AG04449 (cell line): ENCODE measurements at regions not wholly inside any gene's neighbourhood (a gene's known extent, or its start where the extent isn't known, plus 50 kb on each side); places are given as distances from the start of the nearest gene placed in this dataset.

Source experiments
- CTCF ChIA-PET: fragments of 350-600 bp; formaldehyde crosslinking; extraction: SDS; loops from one replicate; lab custom pipeline; 2021; ENCODE audit warnings: antibody characterized with exemption; lab: Yijun Ruan, JAX
- POLR2A ChIA-PET: fragments of 400-600, 350-600 bp; formaldehyde crosslinking; extraction: SDS; loops from one replicate; lab custom pipeline; 2020; ENCODE audit warnings: antibody characterized with exemption, inconsistent platforms; lab: Yijun Ruan, JAX
- DNase-seq: peaks from one replicate; pipeline ENCODE4 v3.0.0-alpha.2; 2010; ENCODE audit warnings: low read depth, low spot score
- H3K4me3 ChIP-seq: 2 replicates; pipeline ENCODE4 v1.5.1; 2011; ENCODE audit warnings: low read depth, mild to moderate bottlenecking, control low read depth, low read length
- TF ChIP-seq, protein P1 (sequence below): IDR thresholded peaks from one replicate; pipeline ENCODE4 v1.5.1; 2011; ENCODE audit warnings: mild to moderate bottlenecking, moderate library complexity, low read length, control low read depth, inconsistent platforms; ENCODE audit not compliant: insufficient read depth; ENCODE audit errors: missing control alignments

DNA sequence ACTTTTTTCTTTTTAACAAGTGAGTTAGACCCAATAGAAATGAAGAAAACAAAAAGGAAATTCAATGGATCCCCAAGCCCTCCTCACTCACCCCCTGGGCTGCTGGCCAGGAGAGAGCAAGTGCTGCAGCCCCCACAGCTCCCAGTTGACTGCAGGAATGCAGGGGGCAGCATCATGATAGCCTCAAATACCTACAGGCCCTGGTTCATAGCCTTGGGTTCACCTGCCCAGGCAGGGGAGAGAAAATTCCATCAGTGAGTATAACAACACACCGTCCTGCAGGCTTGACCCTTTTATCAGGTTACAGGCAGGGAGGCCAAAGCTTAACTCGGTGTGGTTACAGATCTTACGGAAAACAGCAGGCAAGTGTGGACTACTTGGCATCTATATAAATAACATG lies 76.3 kb downstream of the PHLDA1 start:
- ChIA-PET CTCF (interaction anchor here (0.8 to 1.0 kb wide), 2 partner anchors 21 to 77 kb away, joined by 3 read pairs; no protein-coding TSS in a partner anchor), POLR2A (no interaction called here)
- TF ChIP-seq, protein P1, sequence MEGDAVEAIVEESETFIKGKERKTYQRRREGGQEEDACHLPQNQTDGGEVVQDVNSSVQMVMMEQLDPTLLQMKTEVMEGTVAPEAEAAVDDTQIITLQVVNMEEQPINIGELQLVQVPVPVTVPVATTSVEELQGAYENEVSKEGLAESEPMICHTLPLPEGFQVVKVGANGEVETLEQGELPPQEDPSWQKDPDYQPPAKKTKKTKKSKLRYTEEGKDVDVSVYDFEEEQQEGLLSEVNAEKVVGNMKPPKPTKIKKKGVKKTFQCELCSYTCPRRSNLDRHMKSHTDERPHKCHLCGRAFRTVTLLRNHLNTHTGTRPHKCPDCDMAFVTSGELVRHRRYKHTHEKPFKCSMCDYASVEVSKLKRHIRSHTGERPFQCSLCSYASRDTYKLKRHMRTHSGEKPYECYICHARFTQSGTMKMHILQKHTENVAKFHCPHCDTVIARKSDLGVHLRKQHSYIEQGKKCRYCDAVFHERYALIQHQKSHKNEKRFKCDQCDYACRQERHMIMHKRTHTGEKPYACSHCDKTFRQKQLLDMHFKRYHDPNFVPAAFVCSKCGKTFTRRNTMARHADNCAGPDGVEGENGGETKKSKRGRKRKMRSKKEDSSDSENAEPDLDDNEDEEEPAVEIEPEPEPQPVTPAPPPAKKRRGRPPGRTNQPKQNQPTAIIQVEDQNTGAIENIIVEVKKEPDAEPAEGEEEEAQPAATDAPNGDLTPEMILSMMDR = no peak
- DNase-seq = no peak
- no peak overlapping the region for H3K4me3 ChIP-seq

DNA sequence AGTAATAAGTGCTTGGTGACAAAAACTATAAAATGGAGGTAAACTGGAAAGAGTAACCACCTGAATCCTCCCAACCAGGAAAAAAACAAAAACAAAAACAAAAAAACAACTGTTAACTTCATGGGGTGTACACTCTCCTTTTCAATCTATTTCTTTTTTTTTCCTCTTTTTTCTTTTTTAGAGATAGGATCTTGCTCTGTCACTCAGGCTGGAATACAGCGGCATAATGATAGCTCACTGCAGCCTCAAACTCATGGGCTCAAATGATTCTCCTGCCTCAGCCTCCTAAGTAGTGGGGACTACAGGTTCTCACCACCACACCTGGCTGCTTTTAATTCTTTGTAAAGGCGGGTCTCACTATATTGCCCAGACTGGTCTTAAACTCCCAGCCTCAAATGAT lies 76.8 kb downstream of the PHLDA1 start:
- ChIA-PET CTCF (interaction anchor here (0.8 to 1.0 kb wide), 2 partner anchors 21 to 78 kb away, joined by 3 read pairs; no protein-coding TSS in a partner anchor), POLR2A (no interaction called here)
- TF ChIP-seq, protein P1 = no peak

DNA sequence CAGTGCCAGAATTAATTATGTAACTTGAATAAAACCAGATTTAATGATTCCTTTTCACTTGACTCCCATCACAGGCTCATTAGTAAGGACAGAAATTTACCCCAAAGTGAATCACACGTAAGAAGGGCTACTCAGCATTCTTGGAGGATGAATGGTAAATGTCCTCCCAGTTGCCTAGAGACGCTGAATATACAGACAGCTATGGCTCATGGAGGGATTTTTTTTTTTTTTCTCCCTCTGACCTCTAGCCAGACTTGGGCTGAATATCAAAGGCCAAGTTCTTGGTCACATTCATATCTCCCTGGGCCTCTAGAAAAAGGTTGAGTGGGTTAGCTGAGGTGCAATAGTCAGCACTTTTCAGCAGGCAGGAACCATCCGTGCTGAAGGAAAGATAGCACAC lies 77.5 kb downstream of the PHLDA1 start:
- TF ChIP-seq, protein P1 = no peak
- peak; percentile 94 for DNase-seq
- H3K4me3 ChIP-seq = no peak overlapping the region
- ChIA-PET POLR2A (interaction anchor here (0.9 kb wide), 1 partner anchor 77 kb away, joined by 3 read pairs; the partner anchor contains the start of gene PHLDA1), CTCF (no interaction called here)

More for the DNA sequence above, 76.8 kb downstream of the PHLDA1 start:
- no peak overlapping the region for H3K4me3 ChIP-seq
- DNase-seq = no peak

DNA sequence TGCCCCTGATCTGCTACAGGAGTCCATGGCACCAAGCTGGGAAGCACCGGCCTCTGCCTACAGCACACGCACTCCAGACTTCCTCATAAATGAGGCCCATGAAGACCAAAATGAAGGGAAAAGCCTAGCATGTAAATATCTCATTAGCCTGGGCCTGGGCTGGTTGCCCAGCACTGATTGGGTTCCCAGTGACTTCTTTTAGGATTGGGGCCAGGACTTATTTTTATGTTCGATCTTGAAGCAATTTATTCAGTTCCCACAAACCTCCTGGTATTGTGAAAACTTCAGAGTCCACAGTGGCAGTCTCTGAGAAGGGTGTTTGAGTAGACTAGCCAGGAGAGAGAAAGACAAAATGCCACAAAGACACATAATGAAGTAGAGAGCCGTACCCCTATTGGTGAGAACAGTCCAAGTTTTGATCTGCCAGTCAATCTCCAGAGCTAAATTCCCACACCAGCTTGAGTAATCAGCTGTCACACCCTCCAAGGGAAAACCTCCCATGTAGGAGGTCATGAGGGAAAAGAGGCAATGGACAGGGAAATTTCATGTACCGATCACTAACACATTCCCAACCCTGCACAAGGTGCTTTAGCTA lies 78.2 kb downstream of the PHLDA1 start:
- POLR2A ChIA-PET = interaction anchor here (0.9 kb wide), 1 partner anchor 78 kb away, joined by 3 read pairs; the partner anchor contains the start of gene PHLDA1
- TF ChIP-seq, protein P1 = no peak
- CTCF ChIA-PET = interaction anchor here (1.5 kb wide), 1 partner anchor 428 kb away, joined by 4 read pairs; no protein-coding TSS in a partner anchor
- DNase-seq = peak; percentile 65
- no peak overlapping the region for H3K4me3 ChIP-seq

DNA sequence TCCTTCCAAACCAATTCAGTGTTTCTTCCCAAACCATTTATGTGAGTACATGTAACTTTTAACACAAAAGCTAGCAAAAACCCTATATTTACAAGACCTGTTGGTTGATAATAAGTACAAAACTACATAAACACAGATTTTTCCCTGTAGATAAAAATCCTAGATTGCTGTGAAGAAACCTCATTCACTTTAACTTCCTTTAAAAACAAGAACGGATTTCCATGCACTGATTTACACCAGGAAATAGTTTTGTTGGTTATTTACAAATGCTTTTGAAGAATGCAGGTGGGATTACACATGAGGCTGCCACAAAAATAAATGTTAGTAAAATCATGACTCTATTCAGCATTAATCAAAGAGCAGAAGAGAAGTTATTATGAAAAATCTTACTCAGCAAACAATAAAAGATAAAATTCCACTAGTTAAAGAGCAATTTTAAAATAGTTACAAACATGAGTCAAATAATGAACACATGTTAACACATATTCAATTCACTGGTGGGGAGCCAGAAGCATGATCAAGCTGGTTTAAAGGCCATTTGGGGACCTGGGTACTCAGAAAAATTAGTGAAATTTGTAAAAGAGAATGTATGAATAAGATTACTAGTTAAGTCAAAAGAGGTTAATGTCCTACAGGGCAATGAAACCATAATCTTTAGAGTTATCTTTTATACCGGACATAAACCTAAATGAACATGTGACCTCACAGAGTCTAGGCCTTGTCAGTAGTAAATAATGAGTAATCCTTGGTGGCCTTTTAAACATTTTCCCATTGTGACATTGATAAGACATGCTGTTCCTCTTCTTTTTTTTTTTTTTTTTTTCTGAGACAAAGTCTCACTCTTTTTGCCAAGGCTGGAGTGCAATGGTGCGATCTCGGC lies 79.9 kb downstream of the PHLDA1 start:
- CTCF ChIA-PET = interaction anchor here (0.6 kb wide), 1 partner anchor 74 kb away, joined by 4 read pairs; no protein-coding TSS in a partner anchor
- POLR2A ChIA-PET = no interaction called here
- DNase-seq = no peak
- no peak overlapping the region for H3K4me3 ChIP-seq
- TF ChIP-seq, protein P1 = no peak
